ENCODE measurements at regions not wholly inside any gene's neighbourhood (a gene's known extent, or its start where the extent isn't known, plus 50 kb on each side); places are given as distances from the start of the nearest gene placed in this dataset.

GRCh38 chr2:208653383-208653782, 246.8 kb downstream of the PTH2R start:
- ATAC-seq, result no peak
- Histone ChIP-seq H3K4me1 (no peaks in the 10 kb centered on the region), H3K4me3 (no peak overlapping the region), H3K27me3 (ENCODE audit: insufficient read depth in 3 of 3, low read length in 2 of 3) (no peaks in the 10 kb centered on the region), H3K27ac (no peak overlapping the region), H3K9me3 (no peaks in the 10 kb centered on the region), H3K36me3 (ENCODE audit: insufficient read depth in 1 of 2, low read depth in 1 of 2) (no peaks in the 10 kb centered on the region)
- 82 to 86% (median 85%) methylated on average over 3 of the region's 3 CpGs for WGBS, 3 donors
- DNase-seq, result no peak
- intact Hi-C loops (cut with DNase I), result no loop called here
- TF ChIP-seq CTCF (IDR thresholded peaks at IDR 0.05), result no peak

GRCh38 chr2:208654056-208654455, 247.5 kb downstream of the PTH2R start:
- Histone ChIP-seq H3K4me1 (no peaks in the 10 kb centered on the region), H3K27me3 (ENCODE audit: insufficient read depth in 3 of 3, low read length in 2 of 3) (no peaks in the 10 kb centered on the region), H3K4me3 (no peak overlapping the region), H3K36me3 (ENCODE audit: insufficient read depth in 1 of 2, low read depth in 1 of 2) (no peaks in the 10 kb centered on the region), H3K9me3 (no peaks in the 10 kb centered on the region), H3K27ac (no peak overlapping the region)
- intact Hi-C loops (cut with DNase I), result no loop called here
- no peak for TF ChIP-seq CTCF (IDR thresholded peaks at IDR 0.05)
- no peak for ATAC-seq
- DNase-seq, result no peak

- ATAC-seq, result no peak
- H3K9me3 ChIP-seq, result no peaks in the 10 kb centered on the region
- H3K4me3 ChIP-seq, result no peak overlapping the region
- no peak overlapping the region for H3K27ac ChIP-seq
- no peak for DNase-seq
- TF ChIP-seq CTCF (IDR thresholded peaks at IDR 0.05), result no peak
- no peaks in the 10 kb centered on the region for H3K36me3 ChIP-seq (ENCODE audit: insufficient read depth in 1 of 2, low read depth in 1 of 2)
- WGBS, 3 donors, result 70 to 79% (median 70%) methylated on average over 1 of the region's 1 CpG
- intact Hi-C loops (cut with DNase I), result no loop called here
- no peaks in the 10 kb centered on the region for H3K27me3 ChIP-seq (ENCODE audit: insufficient read depth in 3 of 3, low read length in 2 of 3)
- no peaks in the 10 kb centered on the region for H3K4me1 ChIP-seq
These were observed 250.9 kb downstream of the PTH2R start for GRCh38 chr2:208657468-208657867.

GRCh38 chr2:208669394-208669793, 262.8 kb downstream of the PTH2R start:
- H3K36me3 ChIP-seq (ENCODE audit: insufficient read depth in 1 of 2, low read depth in 1 of 2), result no peaks in the 10 kb centered on the region
- ATAC-seq (no peak), DNase-seq (no peak)
- H3K27me3 ChIP-seq (ENCODE audit: insufficient read depth in 3 of 3, low read length in 2 of 3), result no peaks in the 10 kb centered on the region
- no peak for TF ChIP-seq CTCF (IDR thresholded peaks at IDR 0.05)
- no peak overlapping the region for H3K4me3 ChIP-seq
- intact Hi-C loops (cut with DNase I), result no loop called here
- H3K4me1 ChIP-seq, result no peaks in the 10 kb centered on the region
- no peaks in the 10 kb centered on the region for H3K9me3 ChIP-seq
- H3K27ac ChIP-seq, result no peak overlapping the region
- 72 to 81% (median 72%) methylated on average over 2 of the region's 2 CpGs for WGBS, 3 donors

GRCh38 chr2:208671284-208671683, 264.7 kb downstream of the PTH2R start:
- WGBS, 3 donors, result 3 to 11% (median 6%) methylated on average over 1 of the region's 1 CpG
- intact Hi-C loops (cut with DNase I), result no loop called here
- H3K4me1 ChIP-seq, result no peaks in the 10 kb centered on the region
- DNase-seq (no peak), ATAC-seq (no peak)
- no peaks in the 10 kb centered on the region for H3K27me3 ChIP-seq (ENCODE audit: insufficient read depth in 3 of 3, low read length in 2 of 3)
- H3K9me3 ChIP-seq, result no peaks in the 10 kb centered on the region
- H3K27ac ChIP-seq, result no peak overlapping the region
- no peak overlapping the region for H3K4me3 ChIP-seq
- TF ChIP-seq CTCF (IDR thresholded peaks at IDR 0.05), result no peak
- no peaks in the 10 kb centered on the region for H3K36me3 ChIP-seq (ENCODE audit: insufficient read depth in 1 of 2, low read depth in 1 of 2)
